ENCODE measurements at regions not wholly inside any gene's neighbourhood (a gene's known extent, or its start where the extent isn't known, plus 50 kb on each side); places are given as distances from the start of the nearest gene placed in this dataset.

GRCh38 chrX:13902406-13902805 lies 85.5 kb upstream of the GPM6B start:
- DNase-seq, result no peak

GRCh38 chrX:13901354-13901753 lies 84.5 kb upstream of the GPM6B start:
- no peak for DNase-seq

GRCh38 chrX:13900351-13900750 lies 83.5 kb upstream of the GPM6B start:
- no peak for DNase-seq

- DNase-seq, result peak; percentile 1 to 50
Observed at GRCh38 chrX:13899607-13900006, 82.7 kb upstream of the GPM6B start.

- DNase-seq, result no peak
Observed at GRCh38 chrX:13898603-13899002, 81.7 kb upstream of the GPM6B start.

GRCh38 chrX:13898083-13898482 lies 81.2 kb upstream of the GPM6B start:
- DNase-seq, result no peak

GRCh38 chrX:13897566-13897965 lies 80.7 kb upstream of the GPM6B start:
- no peak for DNase-seq

GRCh38 chrX:13894888-13895565 lies 78.1 kb upstream of the GPM6B start:
- no peak for DNase-seq

- no peak for DNase-seq
Observed at GRCh38 chrX:13893826-13894225, 76.9 kb upstream of the GPM6B start.

GRCh38 chrX:13892856-13893255 lies 76.0 kb upstream of the GPM6B start:
- no peak for DNase-seq

GRCh38 chrX:13891377-13892140 lies 74.7 kb upstream of the GPM6B start:
- no peak for DNase-seq

GRCh38 chrX:13890806-13891205 lies 73.9 kb upstream of the GPM6B start:
- DNase-seq, result no peak

- DNase-seq, result no peak
Observed at GRCh38 chrX:13888284-13888683, 71.4 kb upstream of the GPM6B start.

- DNase-seq, result no peak
Observed at GRCh38 chrX:13885591-13885990, 68.7 kb upstream of the GPM6B start.

- DNase-seq, result no peak
Observed at GRCh38 chrX:13876652-13877051, 59.8 kb upstream of the GPM6B start.

GRCh38 chrX:13875572-13875971 lies 58.7 kb upstream of the GPM6B start:
- DNase-seq, result no peak

GRCh38 chrX:13868591-13868990 lies 51.7 kb upstream of the GPM6B start:
- no peak for DNase-seq

Data from NCI-H2081 (cell line).